OCI-M1 (cell line): ENCODE measurements at regions not wholly inside any gene's neighbourhood (a gene's known extent, or its start where the extent isn't known, plus 50 kb on each side); places are given as distances from the start of the nearest gene placed in this dataset.

ENCODE experiments used
- DNase-seq: peaks from one replicate; lab custom pipeline; 2025; lab: John Stamatoyannopoulos, UW

GRCh38 chr7:41098846-41099245, 604.0 kb downstream of the INHBA start:
- no peak for DNase-seq

DNA sequence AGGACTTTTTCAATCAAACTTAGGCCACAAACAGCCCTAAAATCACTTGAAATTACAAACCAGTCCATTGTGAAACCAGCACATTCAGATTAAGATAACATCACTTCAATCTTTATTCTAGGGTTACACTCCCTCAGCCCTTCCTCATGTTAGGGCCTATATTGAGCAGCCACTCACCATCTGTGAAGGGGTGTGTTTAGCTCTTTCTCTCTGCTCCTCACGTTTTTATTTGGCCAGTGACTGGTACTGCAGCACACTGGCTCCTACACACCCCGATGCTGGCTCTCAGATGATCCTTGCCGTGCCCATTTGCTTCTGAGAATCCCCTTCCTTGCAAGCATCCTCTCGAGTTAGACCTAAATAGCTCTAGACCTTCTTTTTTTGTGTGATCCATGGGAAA, 604.5 kb downstream of the INHBA start:
- no peak for DNase-seq

DNA sequence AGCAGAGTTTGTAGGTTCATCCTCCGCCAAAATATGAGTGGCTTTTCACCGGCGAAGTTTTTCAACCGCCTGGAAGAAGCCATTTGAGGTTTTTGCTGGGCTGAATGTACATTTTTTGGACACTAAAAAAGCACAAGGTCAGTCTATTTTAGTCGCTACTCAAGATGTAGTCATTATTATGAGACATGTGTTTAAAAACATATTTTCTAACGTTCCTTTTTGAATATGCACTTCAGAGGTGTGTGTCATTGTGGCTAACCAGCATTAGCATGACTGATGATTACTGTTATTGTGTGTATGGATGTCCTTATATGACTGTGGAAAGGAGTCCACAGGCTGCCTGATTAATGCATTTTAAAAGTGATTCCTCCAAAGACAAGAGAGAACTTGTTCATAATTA, 605.4 kb downstream of the INHBA start:
- DNase-seq = no peak

GRCh38 chr7:41096917-41097316, 606.0 kb downstream of the INHBA start:
- no peak for DNase-seq

- DNase-seq = no peak
Observed at GRCh38 chr7:41093141-41093540, 609.7 kb downstream of the INHBA start.

DNA sequence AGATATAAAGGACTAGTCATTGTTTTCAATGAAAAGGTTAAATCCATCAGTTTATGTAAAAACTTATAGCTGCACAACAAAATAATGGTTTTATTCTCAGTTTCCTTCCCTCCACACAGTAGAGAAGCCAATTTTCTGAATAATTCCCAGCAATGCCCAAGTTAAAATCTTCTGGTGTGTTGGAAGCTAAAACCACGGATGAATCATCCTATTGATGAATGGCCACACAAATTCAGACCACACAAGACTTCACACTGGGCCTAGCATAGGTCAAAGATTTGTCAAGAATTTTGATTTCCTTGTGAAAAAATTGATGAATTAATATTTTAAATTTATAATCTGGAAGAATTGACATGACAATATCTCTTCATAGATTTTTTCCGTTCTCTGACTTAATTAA, 617.6 kb downstream of the INHBA start:
- no peak for DNase-seq

DNA sequence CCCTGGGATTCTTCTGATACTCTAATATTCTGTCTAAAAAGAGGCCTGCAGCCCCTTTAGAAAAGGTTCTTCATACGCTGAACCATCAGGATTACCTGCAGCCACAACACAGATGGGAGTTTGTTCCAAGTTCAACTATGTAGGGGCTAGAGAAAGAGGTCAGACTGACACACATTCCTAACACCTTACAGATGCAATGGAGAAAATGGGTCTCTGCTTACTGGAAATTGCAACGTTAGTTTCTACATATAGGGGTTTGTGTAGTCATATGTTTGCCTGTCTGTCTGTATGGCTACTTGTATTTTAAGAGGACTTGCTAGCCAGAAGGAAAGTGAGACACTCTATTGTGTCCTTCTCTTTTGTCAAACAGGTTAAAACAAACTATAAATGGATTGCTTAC, 618.5 kb downstream of the INHBA start:
- DNase-seq = no peak

DNA sequence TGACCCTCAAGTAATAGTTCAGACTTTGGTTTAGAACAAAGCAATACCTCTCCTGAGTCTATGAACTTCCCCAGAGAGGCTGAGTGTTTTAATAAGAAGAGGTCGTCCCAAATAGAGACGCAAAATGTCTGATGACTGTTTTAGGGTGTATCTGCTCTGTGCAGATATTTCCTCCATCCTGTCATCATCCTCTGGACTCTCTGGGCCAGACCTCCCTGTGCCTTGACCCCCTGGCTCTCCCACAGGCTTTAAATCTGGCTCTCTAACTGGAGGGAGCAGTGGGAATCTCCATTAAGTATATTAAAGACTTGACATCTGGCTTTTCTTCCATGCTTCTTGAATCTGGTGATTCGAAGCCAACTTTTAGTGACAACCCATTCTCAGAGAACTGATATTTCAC, 633.3 kb downstream of the INHBA start:
- DNase-seq = no peak

GRCh38 chr7:41067576-41067975, 635.3 kb downstream of the INHBA start:
- DNase-seq = no peak

DNA sequence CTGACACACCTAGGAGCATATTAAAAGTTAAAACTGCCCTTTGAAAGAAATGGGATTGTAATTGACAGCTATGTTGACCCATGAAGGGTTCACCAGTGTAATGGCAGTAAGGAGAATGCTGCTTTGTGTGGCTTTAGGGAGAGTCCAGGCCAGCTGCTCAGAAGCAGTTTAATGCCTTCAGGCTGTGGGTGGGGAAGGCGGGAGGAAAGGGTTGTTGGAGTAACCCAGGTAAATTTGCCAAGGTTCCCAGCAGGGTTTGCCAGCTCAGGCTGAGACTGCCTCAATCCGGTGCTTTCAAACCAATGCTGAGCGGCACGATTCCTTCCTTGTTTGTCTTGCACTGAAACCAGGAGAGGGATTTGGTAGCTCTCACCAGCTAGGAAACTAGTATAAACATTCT, 637.2 kb downstream of the INHBA start:
- no peak for DNase-seq

DNA sequence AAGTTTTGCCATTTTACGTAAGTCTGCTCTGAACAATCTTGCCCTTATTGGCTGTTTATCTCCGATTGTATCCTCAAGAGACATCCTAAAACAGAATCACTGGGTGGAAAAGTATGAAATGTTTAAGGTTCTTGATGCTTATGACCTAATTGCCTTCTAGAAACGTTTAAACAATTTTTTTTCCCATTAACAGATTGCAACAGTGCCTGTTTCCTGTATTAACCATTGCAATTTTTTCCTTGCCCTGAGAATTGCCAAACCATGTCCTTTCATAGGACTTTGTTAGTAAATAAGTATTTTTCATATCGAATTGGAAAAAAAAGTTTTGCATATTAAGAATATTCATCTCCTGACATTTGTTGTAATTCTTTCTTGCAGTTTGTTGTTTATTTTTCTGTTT, 639.8 kb downstream of the INHBA start:
- no peak for DNase-seq

GRCh38 chr7:41060796-41061195, 642.1 kb downstream of the INHBA start:
- DNase-seq = no peak

GRCh38 chr7:41059796-41060195, 643.1 kb downstream of the INHBA start:
- no peak for DNase-seq

DNA sequence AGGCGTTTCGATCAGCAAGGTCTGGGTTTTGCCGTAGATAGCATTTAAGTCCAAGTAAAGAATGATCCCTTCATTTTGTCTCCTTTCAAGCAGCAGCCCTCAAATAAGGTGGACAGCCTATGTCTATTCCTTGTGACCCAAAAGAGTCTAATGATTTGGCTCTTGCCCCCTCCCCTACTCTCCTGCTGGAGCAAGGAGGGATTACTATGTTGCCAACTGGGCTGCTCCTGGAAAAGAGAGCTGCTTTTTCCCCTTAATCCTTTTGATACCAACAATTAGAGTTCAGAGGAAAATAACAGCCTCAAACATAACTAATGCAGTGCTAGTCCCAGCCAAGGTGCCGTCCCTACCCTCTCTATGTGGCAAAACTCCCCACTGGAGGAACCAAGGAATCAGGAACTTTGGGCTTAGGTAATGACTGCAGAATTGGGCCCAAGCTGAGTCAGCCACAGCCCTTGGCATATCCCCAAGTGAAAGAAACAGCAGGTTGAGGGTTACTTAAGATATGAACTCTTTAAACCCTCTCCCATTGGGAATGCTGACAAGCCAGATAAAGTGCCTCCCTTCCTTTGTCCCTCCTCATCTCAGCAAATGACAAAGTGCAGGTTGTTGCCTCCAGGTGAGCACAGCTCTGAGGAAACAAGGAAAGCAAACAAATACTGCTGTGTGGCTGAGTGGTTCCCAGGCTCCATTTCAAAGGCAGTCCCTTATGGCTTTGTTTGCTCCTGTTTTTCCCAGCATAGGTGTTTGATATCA, 643.7 kb downstream of the INHBA start:
- no peak for DNase-seq

DNA sequence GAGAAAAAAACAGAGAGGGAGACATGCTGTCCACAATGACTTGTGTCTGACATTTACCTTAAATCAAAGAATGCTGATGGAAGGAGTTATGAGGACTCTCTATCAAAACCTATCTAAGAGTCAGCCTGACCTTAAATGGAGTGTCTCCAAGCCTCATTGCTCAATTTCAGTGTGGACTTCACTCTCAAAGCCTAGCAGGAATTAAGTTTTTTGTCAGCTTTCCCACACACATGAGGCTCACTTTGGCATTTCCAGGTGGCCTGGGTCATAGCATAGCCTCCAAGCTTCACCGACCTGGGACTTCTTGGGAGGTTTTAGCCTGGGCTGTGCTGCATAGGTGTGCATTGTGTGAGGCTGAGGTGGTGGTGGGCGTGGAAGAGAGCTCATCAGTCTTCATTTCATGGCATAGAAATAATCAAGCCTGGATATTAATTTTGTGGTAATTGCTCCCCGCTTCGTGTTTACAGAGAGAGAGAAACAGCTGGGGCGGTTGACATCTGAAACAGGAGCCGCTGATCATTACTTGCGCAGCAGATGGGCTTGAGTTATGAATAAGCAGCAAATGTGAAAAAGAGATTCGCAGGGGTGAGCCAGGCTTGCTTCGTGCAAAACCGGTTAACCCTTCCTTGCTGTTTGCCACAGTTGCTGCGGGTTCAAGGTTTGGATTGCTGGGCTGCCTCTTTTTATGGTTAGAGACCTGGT, 647.8 kb downstream of the INHBA start:
- no peak for DNase-seq

DNA sequence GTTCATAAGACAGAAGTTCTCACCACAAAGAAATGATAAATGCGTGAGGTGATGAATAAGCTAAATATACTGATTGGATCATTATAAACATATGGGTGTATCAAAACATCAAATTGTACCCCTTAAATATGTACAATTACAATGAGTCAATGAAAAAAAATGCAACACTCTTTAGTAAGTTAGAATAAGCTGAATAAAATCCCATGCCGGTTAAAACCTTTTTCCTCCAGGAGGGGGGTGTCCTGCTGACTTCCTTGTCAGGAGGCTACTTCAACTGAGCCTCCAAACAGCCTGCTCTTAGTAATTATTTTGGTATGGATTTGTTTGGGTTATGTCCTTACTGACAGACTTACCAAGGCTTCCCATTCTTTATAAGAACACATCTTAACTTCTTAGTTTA, 649.1 kb downstream of the INHBA start:
- DNase-seq = no peak

DNA sequence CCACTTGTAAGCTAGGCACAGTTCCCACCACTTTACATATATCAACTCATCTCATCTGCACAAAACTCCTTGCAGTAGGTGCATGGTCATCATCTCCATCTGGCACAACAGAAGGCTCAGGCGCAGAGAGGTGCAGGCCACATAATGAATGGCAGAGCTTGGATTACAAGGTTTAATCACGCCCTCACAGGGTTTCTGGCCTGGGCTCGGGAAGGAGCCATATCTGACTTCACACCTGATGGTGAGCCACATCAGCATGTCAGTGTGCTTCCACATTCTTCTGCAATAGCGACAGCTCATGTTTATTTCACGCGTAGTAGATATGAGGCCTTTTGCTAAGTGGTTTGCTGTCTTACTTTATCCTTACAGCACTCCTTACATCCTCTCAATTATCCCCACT, 650.2 kb downstream of the INHBA start:
- DNase-seq = no peak

- DNase-seq = no peak
Observed at GRCh38 chr7:41052201-41052600, 650.7 kb downstream of the INHBA start.

GRCh38 chr7:41051535-41051934, 651.4 kb downstream of the INHBA start:
- DNase-seq = no peak

DNA sequence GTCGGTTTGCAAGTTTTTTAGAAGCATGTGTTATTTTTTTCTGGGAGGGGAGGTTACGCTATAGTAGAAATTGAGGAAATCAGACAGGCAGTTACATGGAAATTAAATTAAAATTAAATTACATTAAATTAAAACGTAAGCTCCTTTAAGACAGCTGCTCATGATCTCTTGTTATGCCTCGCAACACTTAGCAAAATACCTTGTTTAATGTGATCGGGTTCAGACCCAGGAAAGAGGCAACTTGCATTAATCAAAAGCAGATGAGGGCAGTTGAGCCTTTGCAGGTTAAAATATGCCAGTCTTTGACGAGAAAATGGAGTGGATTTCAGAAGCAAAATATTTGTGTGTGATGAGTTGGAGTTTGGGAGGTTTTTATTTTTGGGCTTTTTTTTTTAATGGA, 651.8 kb downstream of the INHBA start:
- no peak for DNase-seq

- no peak for DNase-seq
Observed at GRCh38 chr7:41048771-41049170, 654.1 kb downstream of the INHBA start.

DNA sequence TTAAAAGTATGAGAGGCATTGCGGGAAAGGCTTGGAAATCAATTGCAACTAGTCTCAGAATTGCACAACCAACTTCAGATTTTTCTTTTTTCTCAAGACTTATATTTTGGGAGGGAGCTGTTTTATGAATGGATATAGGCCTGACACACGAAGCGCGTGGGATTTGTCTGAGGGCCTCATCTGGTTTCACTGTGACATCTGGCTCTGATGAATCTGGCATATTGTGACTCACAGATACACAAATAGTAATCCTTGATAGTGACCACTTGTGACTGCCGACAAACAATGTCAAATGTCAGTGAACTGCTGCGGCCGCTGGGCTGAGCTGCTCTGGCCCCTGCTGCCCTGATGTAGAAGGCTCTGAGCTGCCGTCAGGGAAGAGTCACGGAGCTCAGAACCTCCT, 655.1 kb downstream of the INHBA start:
- no peak for DNase-seq

GRCh38 chr7:41047211-41047610, 655.7 kb downstream of the INHBA start:
- DNase-seq = no peak

GRCh38 chr7:41046776-41047175, 656.1 kb downstream of the INHBA start:
- DNase-seq = no peak
